A549 (cell line): ENCODE measurements at regions not wholly inside any gene's neighbourhood (a gene's known extent, or its start where the extent isn't known, plus 50 kb on each side); places are given as distances from the start of the nearest gene placed in this dataset.

Source experiments
- CTCF ChIP-seq: fragments of >200 bp; sonication (Bioruptor Twin); formaldehyde crosslinking; IDR thresholded peaks from 3 replicates; pipeline ENCODE4 v1.5.1; 2016
- EHMT2 ChIP-seq: fragments of 200-600 bp; sonication (generic); IDR thresholded peaks from 2 replicates; pipeline ENCODE4 v1.6.1; 2016; ENCODE audit warnings: antibody characterized with exemption, low read depth, mild to moderate bottlenecking, moderate library complexity
- ESRRA ChIP-seq: fragments of 150-350 bp; IDR thresholded peaks from 2 replicates; pipeline ENCODE4 v1.6.1; 2014; ENCODE audit warnings: mild to moderate bottlenecking, low read length, borderline replicate concordance
- MAX ChIP-seq: IDR thresholded peaks from 2 replicates; pipeline ENCODE4 v1.6.1; 2012
- USF2 ChIP-seq: fragments of 450-650 bp; IDR thresholded peaks from 2 replicates; pipeline ENCODE4 v1.6.1; 2014; ENCODE audit warnings: antibody characterized with exemption

- no peak for TF ChIP-seq MAX
- no peak for TF ChIP-seq CTCF
- TF ChIP-seq EHMT2 = no peak
- TF ChIP-seq ESRRA = no peak
- no peak for TF ChIP-seq USF2
Measured at GRCh38 chr13:77425705-77426104, 98.8 kb upstream of the MYCBP2 start.
